ENCODE measurements at regions not wholly inside any gene's neighbourhood (a gene's known extent, or its start where the extent isn't known, plus 50 kb on each side); places are given as distances from the start of the nearest gene placed in this dataset.

DNA sequence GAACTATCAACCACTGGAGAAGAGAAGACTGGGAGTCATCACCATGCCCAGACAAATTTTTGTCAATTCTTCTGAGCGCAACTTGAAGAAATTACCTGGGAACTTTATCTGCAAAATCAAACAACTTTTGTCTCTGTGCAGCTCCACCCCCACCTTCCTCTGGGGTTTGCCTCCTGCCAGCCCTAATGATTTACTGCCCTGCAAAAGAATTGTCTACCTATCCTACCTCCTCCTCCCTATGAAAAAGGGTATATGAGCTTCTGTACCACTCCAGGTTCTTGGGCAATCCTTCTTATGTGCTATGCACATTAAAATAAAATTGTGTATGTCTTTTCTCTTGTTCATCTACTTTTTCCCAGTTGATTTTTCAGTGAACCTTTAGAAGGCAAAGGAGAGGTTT lies 191.9 kb downstream of the URB2 start:
- TF ChIP-seq POLR2A (IDR thresholded peaks at IDR 0.05) (no peak), CTCF (IDR thresholded peaks at IDR 0.05 in 4 of 5, conservative IDR thresholded peaks at IDR 0.05 in 1 of 5) (no peak)
- in situ Hi-C loops (cut with MboI; ENCODE audit: low sequenced_read_pairs in 4 of 4), result no loop called here
- no peaks in the 10 kb centered on the region for H3K9me3 ChIP-seq
- no peaks in the 10 kb centered on the region for H3K36me3 ChIP-seq
- no peaks in the 10 kb centered on the region for H3K27me3 ChIP-seq
- H3K27ac ChIP-seq, result no peak overlapping the region
- no peak for DNase-seq
- intact Hi-C loops (cut with DNase I; ENCODE audit: low total_unique reads), result no loop called here
- no peak for ATAC-seq
- H3K4me1 ChIP-seq, result no peaks in the 10 kb centered on the region
- H3K4me3 ChIP-seq, result no peak overlapping the region

DNA sequence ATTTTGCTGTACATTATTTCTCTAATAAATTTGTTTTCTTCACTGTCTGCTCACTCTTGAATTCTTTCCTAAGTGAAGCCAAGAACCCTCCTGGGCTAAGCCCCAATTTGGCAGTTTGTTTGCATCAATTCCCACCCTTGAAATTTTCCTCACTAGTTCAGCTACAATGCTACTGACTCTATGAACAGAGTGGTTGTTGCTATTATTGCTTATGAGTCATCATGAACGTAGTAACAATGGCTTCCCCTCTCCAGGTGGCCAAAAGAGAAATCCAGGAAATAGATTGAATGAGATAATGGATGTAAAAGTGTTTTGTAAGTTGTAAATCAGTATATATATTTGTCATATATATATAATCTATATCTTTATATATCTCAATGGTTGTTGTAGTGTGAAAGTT lies 193.0 kb downstream of the URB2 start:
- TF ChIP-seq POLR2A (IDR thresholded peaks at IDR 0.05), result no peak
- TF ChIP-seq CTCF (IDR thresholded peaks at IDR 0.05 in 4 of 5, conservative IDR thresholded peaks at IDR 0.05 in 1 of 5), result no peak
- no peak for ATAC-seq
- in situ Hi-C loops (cut with MboI; ENCODE audit: low sequenced_read_pairs in 4 of 4), result no loop called here

DNA sequence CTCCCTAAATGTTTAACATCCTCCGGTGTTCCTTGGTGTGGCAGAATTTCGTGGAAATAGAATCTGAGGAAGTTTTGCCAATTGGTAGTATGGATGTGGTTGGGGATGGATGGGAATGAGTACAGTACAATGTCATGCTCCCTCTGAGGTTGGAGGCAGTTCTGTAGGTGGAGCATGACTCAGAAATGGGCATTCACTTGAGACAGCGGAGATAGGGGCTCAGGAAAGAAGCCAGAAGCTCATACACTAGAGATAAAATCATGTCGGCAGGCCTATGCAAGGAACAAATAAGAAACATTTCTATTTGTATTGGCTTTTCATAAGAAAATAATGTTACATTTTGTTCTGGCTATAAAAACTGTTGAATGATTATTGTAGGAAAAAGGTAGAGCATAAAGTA lies 196.0 kb downstream of the URB2 start:
- no peaks in the 10 kb centered on the region for H3K9me3 ChIP-seq
- in situ Hi-C loops (cut with MboI; ENCODE audit: low sequenced_read_pairs in 4 of 4) (no loop called here), intact Hi-C loops (cut with DNase I; ENCODE audit: low total_unique reads) (no loop called here)
- no peak for ATAC-seq
- H3K36me3 ChIP-seq, result no peaks in the 10 kb centered on the region
- H3K4me3 ChIP-seq, result no peak overlapping the region
- TF ChIP-seq POLR2A (IDR thresholded peaks at IDR 0.05), result no peak
- no peak for TF ChIP-seq CTCF (IDR thresholded peaks at IDR 0.05 in 4 of 5, conservative IDR thresholded peaks at IDR 0.05 in 1 of 5)
- H3K27ac ChIP-seq, result no peak overlapping the region
- DNase-seq, result no peak
- no peaks in the 10 kb centered on the region for H3K4me1 ChIP-seq
- H3K27me3 ChIP-seq, result no peaks in the 10 kb centered on the region

More for the DNA sequence above, 193.0 kb downstream of the URB2 start:
- Histone ChIP-seq H3K27ac (no peak overlapping the region), H3K27me3 (no peaks in the 10 kb centered on the region), H3K4me3 (no peak overlapping the region), H3K9me3 (no peaks in the 10 kb centered on the region), H3K4me1 (no peaks in the 10 kb centered on the region), H3K36me3 (no peaks in the 10 kb centered on the region)
- DNase-seq, result no peak
- intact Hi-C loops (cut with DNase I; ENCODE audit: low total_unique reads), result no loop called here

DNA sequence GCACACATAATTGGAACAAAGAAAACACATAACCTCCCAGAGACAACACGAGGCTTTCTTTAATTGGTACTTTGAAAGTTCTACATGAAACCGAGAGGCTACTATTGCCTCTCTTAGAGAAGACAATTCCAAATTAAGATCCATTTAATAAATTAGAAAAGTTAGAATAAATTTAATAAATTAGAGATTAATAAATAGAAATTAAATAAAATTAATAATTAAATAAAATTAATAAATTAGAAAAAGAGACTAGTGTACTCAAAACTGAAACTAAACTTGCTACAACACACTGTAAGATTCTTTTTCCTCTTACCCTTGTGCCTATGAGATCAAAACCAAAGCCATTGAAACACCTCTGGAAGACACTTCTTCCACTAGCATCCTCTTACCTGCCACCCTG lies 199.0 kb downstream of the URB2 start:
- Histone ChIP-seq H3K27me3 (no peaks in the 10 kb centered on the region), H3K36me3 (no peaks in the 10 kb centered on the region), H3K4me3 (no peak overlapping the region), H3K9me3 (no peaks in the 10 kb centered on the region), H3K4me1 (peaks cover 0 to 3% of the 10 kb centered on the region in 2 donors), H3K27ac (no peak overlapping the region)
- TF ChIP-seq CTCF (IDR thresholded peaks at IDR 0.05 in 4 of 5, conservative IDR thresholded peaks at IDR 0.05 in 1 of 5) (no peak), POLR2A (IDR thresholded peaks at IDR 0.05) (no peak)
- in situ Hi-C loops (cut with MboI; ENCODE audit: low sequenced_read_pairs in 4 of 4) (no loop called here), intact Hi-C loops (cut with DNase I; ENCODE audit: low total_unique reads) (no loop called here)
- DNase-seq, result no peak
- no peak for ATAC-seq

DNA sequence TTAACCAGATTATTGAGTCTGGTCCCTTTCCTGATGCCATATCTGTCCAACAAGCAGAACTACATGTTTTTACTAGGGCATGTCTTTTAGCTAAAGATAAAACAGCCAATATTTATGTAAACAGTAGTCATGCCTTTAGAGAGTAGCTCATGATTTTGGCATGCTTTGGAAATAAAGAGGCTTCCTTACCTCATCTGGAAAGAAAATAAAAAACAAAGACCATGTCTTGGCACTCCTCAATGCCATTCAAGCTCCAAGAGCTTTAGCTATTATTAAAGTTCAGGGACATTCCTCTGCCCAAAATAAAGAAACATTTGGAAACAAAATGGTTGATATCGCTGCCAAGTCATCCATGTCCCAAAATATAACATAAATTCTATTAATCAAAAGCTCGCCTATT lies 202.4 kb downstream of the URB2 start:
- DNase-seq (no peak), ATAC-seq (no peak)
- TF ChIP-seq POLR2A (IDR thresholded peaks at IDR 0.05), result no peak
- no peak for TF ChIP-seq CTCF (IDR thresholded peaks at IDR 0.05 in 4 of 5, conservative IDR thresholded peaks at IDR 0.05 in 1 of 5)
- Histone ChIP-seq H3K27ac (no peak overlapping the region), H3K36me3 (no peaks in the 10 kb centered on the region), H3K9me3 (no peaks in the 10 kb centered on the region), H3K4me3 (no peak overlapping the region), H3K4me1 (peaks cover 0 to 3% of the 10 kb centered on the region in 2 donors), H3K27me3 (no peaks in the 10 kb centered on the region)
- in situ Hi-C loops (cut with MboI; ENCODE audit: low sequenced_read_pairs in 4 of 4), result no loop called here
- intact Hi-C loops (cut with DNase I; ENCODE audit: low total_unique reads), result no loop called here
